Transverse colon (tissue), 3 donors: ENCODE measurements at regions not wholly inside any gene's neighbourhood (a gene's known extent, or its start where the extent isn't known, plus 50 kb on each side); places are given as distances from the start of the nearest gene placed in this dataset.

Source experiments
- EP300 ChIP-seq: sonication (generic); formaldehyde crosslinking; IDR thresholded peaks from one replicate; pipeline ENCODE4 v1.6.1; 2017; ENCODE audit warnings: antibody characterized with exemption, low read depth
- POLR2A ChIP-seq: fragments of 450-650 bp; IDR thresholded peaks from one replicate; pipeline ENCODE4 v1.6.1; 2016; ENCODE audit warnings: antibody characterized with exemption, mild to moderate bottlenecking, moderate library complexity
- TF ChIP-seq, protein P1 (sequence below), 5 experiments: fragments of 200-600 bp in 3 of 5; fragments of 450-650 bp in 2 of 5; sonication (generic) in 3 of 5; IDR thresholded peaks; 1 replicate in 2 of 5; 2 replicates in 3 of 5; pipeline ENCODE4 v1.5.1; 2016 to 2017; ENCODE audit warnings: antibody characterized with exemption in 5 of 5, inconsistent platforms in 3 of 5, mild to moderate bottlenecking in 2 of 5, moderate library complexity in 1 of 5

DNA sequence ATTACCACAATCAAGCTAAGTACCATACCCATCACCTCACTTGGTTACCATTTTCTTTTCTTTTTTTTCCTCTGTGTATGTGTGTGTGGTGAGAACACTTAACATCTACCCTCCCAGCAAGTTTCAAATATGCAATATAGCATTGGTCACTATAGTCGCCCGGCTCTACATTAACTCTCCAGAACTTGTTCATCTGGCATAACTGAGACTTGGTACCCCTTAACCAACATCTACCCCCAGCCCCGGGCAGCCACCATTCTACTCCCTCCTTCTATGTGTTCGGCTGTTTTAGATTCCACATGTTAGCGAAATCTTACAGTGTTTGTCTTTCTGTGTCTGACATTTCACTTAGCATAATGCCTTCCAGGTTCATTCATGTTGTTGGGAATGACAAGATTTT lies 89.0 kb upstream of the TOP1 start:
- no peak for TF ChIP-seq POLR2A
- TF ChIP-seq, protein P1, sequence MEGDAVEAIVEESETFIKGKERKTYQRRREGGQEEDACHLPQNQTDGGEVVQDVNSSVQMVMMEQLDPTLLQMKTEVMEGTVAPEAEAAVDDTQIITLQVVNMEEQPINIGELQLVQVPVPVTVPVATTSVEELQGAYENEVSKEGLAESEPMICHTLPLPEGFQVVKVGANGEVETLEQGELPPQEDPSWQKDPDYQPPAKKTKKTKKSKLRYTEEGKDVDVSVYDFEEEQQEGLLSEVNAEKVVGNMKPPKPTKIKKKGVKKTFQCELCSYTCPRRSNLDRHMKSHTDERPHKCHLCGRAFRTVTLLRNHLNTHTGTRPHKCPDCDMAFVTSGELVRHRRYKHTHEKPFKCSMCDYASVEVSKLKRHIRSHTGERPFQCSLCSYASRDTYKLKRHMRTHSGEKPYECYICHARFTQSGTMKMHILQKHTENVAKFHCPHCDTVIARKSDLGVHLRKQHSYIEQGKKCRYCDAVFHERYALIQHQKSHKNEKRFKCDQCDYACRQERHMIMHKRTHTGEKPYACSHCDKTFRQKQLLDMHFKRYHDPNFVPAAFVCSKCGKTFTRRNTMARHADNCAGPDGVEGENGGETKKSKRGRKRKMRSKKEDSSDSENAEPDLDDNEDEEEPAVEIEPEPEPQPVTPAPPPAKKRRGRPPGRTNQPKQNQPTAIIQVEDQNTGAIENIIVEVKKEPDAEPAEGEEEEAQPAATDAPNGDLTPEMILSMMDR (IDR thresholded peaks at IDR 0.05), result no peak
- no peak for TF ChIP-seq EP300
